Coronary artery (tissue), 2 donors: ENCODE measurements at regions not wholly inside any gene's neighbourhood (a gene's known extent, or its start where the extent isn't known, plus 50 kb on each side); places are given as distances from the start of the nearest gene placed in this dataset.

Source experiments
- DNase-seq: peaks from one replicate; pipeline ENCODE4 v3.0.0-alpha.2; 2017; ENCODE audit warnings: low spot score
- H3K27ac ChIP-seq, 2 donors: fragments of 200-600 bp; sonication (generic); one replicate each; pipeline ENCODE4 v1.5.1; 2016 to 2019
- H3K4me3 ChIP-seq: fragments of 200-600 bp; sonication (generic); 2 replicates; pipeline ENCODE4 v1.5.1; 2016; ENCODE audit warnings: mild to moderate bottlenecking, moderate library complexity
- TF ChIP-seq, protein P1 (sequence below): fragments of 200-600 bp; sonication (generic); IDR thresholded peaks from one replicate; pipeline ENCODE4 v1.5.1; 2019; ENCODE audit warnings: antibody characterized with exemption

DNA sequence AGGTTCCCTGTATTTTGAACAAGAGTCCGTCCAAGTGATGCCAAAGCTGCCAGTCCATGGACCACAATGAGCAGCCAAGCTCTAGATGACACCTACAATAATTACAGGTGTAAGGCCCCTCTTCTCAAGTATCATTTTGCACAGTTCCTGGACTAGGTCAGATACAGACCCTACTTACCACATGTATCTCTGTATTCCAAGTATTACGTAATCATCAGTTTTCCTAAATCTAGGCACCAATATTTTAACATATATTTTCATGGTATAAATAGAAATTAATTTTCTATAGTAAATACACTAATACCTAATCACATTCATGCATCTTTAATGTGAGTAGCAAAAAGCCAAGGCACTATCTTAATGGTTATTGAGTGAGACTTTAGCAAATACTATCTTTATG, 157.0 kb upstream of the PRSS1 start:
- Histone ChIP-seq H3K4me3 (no peak overlapping the region), H3K27ac (no peak overlapping the region)
- TF ChIP-seq, protein P1, sequence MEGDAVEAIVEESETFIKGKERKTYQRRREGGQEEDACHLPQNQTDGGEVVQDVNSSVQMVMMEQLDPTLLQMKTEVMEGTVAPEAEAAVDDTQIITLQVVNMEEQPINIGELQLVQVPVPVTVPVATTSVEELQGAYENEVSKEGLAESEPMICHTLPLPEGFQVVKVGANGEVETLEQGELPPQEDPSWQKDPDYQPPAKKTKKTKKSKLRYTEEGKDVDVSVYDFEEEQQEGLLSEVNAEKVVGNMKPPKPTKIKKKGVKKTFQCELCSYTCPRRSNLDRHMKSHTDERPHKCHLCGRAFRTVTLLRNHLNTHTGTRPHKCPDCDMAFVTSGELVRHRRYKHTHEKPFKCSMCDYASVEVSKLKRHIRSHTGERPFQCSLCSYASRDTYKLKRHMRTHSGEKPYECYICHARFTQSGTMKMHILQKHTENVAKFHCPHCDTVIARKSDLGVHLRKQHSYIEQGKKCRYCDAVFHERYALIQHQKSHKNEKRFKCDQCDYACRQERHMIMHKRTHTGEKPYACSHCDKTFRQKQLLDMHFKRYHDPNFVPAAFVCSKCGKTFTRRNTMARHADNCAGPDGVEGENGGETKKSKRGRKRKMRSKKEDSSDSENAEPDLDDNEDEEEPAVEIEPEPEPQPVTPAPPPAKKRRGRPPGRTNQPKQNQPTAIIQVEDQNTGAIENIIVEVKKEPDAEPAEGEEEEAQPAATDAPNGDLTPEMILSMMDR, result no peak
- DNase-seq, result no peak

DNA sequence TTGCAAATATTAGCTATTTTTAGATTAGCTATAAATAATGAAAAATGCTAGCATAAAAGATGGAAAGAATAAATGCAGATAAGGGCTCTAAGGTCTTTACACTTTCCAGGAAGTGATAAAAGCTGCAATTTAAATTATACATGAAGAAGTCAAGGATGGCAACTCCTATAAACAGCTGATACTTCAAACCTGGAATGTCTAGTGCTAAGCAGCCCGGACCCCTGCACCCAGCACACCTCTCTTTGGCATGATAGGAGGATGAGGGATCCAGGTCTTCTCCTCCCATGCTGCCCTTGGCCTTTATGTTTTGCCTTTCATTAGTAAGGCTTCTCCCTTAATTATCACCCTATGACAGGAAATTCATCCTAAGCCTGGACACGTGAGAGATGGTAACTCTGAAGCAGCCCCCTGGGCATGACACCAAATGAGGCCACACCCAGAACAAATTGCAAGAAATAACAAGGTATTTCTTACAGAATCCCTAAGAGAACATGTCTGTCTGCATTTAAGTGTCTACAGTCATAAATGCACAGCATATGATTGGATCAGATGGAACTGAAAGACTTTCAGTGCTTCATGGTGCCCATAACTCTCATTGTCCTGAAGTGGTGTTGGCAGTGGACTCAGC, 158.3 kb upstream of the PRSS1 start:
- TF ChIP-seq, protein P1, result no peak
- no peak for DNase-seq
- Histone ChIP-seq H3K27ac (no peak overlapping the region), H3K4me3 (no peak overlapping the region)

DNA sequence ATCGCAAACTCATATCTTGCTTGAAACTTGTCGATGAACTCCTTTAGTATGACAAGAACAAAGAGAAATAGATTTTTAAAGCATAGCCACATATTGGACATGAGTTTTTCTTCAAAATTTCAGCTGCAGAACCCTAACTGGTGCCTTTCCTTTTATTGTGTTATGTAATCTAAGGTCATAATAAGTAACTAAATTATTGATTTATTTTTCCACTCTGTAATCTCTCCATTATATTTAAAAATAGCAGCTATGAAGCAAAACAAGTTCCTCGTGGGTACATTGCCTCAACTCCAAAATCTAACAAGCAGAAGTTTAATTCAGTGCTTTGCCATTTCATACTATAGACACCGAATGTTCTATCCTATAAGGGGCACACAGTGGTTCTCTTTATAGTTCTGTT, 159.2 kb upstream of the PRSS1 start:
- H3K4me3 ChIP-seq, result no peak overlapping the region
- TF ChIP-seq, protein P1, result no peak
- no peak overlapping the region for H3K27ac ChIP-seq
- no peak for DNase-seq

DNA sequence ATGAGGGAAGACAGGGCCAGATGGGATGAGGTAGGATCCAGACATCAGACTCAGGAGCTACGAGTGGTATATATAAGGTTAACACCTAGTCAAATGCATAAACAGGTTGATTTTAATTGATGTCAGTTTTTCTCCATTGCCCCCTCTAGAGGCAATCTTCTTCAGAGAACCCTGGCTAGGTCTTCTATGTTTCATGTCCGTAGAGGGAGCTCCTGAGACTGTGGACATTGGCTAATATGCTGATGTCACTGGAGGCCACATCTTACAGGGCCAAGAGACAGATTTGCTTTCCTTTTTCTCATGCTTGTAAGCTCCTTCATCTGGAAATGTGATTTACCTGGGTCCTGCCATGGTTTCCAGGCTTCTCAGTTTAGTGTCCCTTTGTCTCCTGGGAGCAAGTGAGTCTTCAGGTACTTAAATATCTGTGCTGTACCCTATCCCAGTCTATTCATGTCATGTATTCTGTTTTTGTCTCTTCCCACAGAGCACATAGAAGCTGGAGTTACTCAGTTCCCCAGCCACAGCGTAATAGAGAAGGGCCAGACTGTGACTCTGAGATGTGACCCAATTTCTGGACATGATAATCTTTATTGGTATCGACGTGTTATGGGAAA, 161.6 kb upstream of the PRSS1 start:
- DNase-seq, result no peak
- Histone ChIP-seq H3K27ac (no peak overlapping the region), H3K4me3 (no peak overlapping the region)
- TF ChIP-seq, protein P1, result no peak

DNA sequence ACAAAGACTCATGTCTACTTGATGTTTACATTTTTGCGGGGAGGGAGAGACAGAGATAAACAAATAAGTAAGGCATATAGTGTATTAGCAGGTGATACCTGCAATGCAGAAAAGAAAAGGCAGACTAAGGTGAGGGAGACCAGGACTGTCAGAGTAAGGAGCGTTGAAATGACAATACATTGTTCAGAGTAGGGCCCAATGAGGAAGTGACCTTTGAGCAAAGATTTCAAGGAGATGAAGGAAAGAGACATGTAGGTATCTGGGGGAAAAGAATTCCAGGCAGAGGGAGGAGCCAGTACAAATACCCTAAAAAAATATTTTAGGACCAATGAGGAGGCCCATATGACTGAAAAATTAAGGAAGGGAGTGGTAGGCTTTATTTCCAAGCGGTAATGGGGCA, 162.7 kb upstream of the PRSS1 start:
- TF ChIP-seq, protein P1, result no peak
- H3K27ac ChIP-seq, result no peak overlapping the region
- H3K4me3 ChIP-seq, result no peak overlapping the region
- no peak for DNase-seq

DNA sequence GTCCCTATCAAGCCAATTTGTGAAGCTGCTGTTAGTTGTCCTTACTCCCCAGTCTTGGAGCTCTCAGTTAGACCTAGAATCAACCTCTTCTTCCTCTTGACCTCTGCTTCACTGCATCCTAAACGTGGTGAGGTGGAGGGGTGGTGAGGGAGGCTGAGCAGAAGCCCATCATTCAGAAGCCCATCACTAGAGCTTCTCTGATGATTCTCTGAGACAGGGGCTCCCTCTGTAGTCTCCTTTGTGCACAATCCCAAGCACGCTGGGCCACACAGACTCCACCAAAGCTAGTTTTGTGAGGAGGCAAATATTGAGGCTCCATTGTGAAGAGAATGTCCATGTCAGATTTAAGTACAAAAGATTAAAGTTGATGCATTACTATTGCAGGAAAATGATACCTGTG, 163.8 kb upstream of the PRSS1 start:
- Histone ChIP-seq H3K4me3 (no peak overlapping the region), H3K27ac (no peak overlapping the region)
- DNase-seq, result no peak
- TF ChIP-seq, protein P1, result no peak

DNA sequence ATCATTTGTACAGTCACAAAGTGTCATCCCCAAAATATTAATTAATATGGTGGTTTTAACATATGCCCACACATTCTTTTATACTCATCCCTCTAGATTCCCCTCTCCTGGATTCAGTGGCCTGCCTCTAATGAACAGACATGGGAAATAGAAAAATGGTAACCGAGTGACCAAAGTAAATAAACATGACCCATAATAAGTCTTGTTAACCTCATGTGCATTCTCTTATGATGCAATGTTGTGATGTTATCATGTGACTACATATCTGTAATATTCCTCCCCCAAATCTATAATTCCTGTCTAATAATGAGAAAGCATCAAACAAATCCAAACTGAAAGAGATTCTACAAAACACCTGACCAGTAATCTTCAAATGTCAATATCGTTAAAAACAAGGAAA, 164.5 kb upstream of the PRSS1 start:
- Histone ChIP-seq H3K27ac (no peak overlapping the region), H3K4me3 (no peak overlapping the region)
- DNase-seq, result no peak
- TF ChIP-seq, protein P1, result no peak
